Fibroblast of mammary gland (primary cell): ENCODE measurements at regions not wholly inside any gene's neighbourhood (a gene's known extent, or its start where the extent isn't known, plus 50 kb on each side); places are given as distances from the start of the nearest gene placed in this dataset.
A peak's percentile ranks its signal among the peaks of the same experiment; 100 is the strongest.

Source experiments
- DNase-seq: peaks from one replicate; pipeline ENCODE4 v3.0.0-alpha.2; 2010; ENCODE audit warnings: low read depth
- H3K4me3 ChIP-seq: 2 replicates; pipeline ENCODE4 v1.5.1; 2011; ENCODE audit warnings: low read depth, mild to moderate bottlenecking, low read length, moderate library complexity; ENCODE audit not compliant: control insufficient read depth
- CTCF ChIP-seq: conservative IDR thresholded peaks from 2 replicates; pipeline ENCODE4 v1.5.1; 2011; ENCODE audit warnings: low read depth, low read length, inconsistent platforms; ENCODE audit not compliant: control insufficient read depth, insufficient read depth

DNA sequence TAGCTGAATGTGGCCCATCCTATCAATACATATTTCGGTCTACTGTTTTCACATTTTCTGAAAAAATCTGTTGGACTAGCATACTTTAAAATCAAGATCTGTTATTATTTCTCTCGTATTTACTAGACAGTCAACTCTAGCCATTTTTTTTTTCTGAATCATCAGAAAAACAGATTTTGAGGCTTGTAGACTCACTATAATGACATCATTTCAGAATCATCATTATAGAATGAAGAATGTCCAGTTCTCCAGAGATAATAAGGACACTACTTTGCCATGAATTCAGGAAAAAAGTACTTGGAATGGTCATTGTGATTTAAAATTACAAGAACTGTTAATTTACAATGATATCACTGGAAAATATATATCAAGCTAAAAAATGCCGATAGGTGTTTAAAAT, 589.8 kb downstream of the KCNH5 start:
- TF ChIP-seq CTCF = no peak
- H3K4me3 ChIP-seq = no peak overlapping the region
- no peak for DNase-seq

DNA sequence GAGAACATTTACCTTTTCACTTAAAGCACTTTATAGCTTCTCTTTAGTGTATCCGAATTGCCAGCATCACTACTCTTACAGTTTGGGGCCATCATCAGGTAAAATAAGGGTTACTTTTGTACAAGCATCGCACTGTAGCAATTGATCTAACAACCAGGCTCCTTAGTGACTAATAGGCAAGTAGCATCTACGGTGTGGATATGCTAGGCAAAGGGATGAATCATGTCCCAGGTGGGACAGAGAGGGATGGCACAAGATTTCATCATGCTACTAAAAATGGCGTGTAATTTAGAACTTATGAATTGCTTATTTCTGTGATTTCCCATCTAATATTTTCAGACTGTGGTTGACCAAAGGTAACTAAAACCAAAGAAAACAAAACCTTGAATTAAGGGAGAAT, 582.3 kb downstream of the KCNH5 start:
- H3K4me3 ChIP-seq = no peak overlapping the region
- peak; percentile 7 for DNase-seq
- no peak for TF ChIP-seq CTCF

DNA sequence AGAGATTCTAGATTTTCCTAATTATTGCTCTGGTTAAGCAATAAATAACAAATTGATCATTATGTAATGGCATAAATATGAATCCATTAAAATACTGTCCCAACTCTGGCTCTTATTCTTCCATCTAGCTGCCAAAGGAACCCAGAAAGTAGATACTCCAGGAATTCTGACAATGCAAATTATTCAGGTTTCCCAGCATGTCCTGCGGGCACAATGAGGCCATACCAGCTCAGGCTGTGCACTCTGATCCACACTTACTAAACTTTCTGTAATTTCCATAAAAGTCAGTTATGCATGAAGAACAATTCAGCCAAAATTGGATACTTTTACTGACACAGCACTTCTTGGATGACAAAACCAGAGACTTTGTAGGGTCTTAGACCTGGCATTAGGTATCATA, 576.3 kb downstream of the KCNH5 start:
- no peak for DNase-seq
- no peak for TF ChIP-seq CTCF
- no peak overlapping the region for H3K4me3 ChIP-seq

DNA sequence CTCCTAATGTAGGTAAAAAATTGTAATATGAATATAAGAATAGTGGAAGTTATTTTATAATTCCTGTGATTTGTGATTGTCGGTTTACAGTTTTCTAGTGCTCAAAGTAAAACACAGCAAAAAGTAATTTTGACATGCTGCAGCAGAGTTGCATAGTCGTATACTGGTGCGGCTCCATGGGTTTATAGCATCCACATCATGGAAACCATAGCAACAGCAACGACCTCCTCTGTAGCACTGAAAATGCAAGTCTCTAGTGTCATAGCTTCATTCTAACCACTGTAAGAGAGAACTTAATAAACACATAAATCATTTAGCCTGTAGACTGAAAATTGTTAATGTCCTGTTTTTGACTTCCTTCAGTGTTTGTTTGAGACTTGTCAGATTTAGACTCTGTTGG, 574.3 kb downstream of the KCNH5 start:
- no peak for DNase-seq
- no peak for TF ChIP-seq CTCF

DNA sequence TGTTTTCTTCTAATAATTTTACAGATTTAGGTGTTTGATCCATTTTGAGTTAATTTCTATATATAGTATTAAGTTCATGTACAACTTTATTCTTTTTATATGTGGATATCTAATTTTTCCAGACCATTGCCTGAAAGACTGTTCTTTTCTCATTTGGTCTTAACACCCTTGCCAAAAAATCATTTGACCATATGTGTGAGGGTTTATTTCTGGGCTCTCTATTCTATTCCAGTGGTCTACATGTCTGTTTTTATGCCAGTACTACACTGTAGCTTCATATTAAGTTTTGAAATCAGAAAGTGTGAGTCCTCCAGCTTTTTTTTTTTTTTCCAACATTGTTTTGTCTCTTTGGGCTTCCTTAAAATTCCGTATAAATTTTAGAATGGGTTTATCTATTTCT, 554.1 kb downstream of the KCNH5 start:
- TF ChIP-seq CTCF = no peak
- H3K4me3 ChIP-seq = no peak overlapping the region
- DNase-seq = no peak

More for the DNA sequence above, 574.3 kb downstream of the KCNH5 start:
- H3K4me3 ChIP-seq = no peak overlapping the region

- TF ChIP-seq CTCF = no peak
- no peak for DNase-seq
- H3K4me3 ChIP-seq = no peak overlapping the region
Observed at GRCh38 chr14:62497708-62498107, 547.5 kb downstream of the KCNH5 start.
